MM.1S (cell line): ENCODE measurements at regions not wholly inside any gene's neighbourhood (a gene's known extent, or its start where the extent isn't known, plus 50 kb on each side); places are given as distances from the start of the nearest gene placed in this dataset.

Experiments used
- DNase-seq: peaks from one replicate; pipeline ENCODE4 v3.0.0-alpha.2; 2015
- H2AFZ ChIP-seq: fragments of 300-600 bp; sonication (generic); 2 replicates; pipeline ENCODE4 v1.6.0; 2016; ENCODE audit warnings: antibody characterized with exemption, low read length
- H3F3A ChIP-seq: fragments of 300-600 bp; sonication (generic); 2 replicates; pipeline ENCODE4 v1.6.1; 2016; ENCODE audit warnings: mild to moderate bottlenecking, antibody characterized with exemption, low read length, moderate library complexity, mixed read lengths; ENCODE audit not compliant: insufficient read depth
- H3K27ac ChIP-seq: fragments of 300-600 bp; sonication (generic); 2 replicates; pipeline ENCODE4 v1.5.1; 2016; ENCODE audit warnings: mild to moderate bottlenecking, low read length
- H3K27me3 ChIP-seq: fragments of 300-600 bp; sonication (generic); replicated peaks from 2 replicates; pipeline ENCODE4 v1.6.0; 2016; ENCODE audit warnings: low read length; ENCODE audit not compliant: insufficient read depth
- H3K36me3 ChIP-seq: fragments of 300-600 bp; sonication (generic); replicated peaks from 2 replicates; pipeline ENCODE4 v1.6.1; 2016; ENCODE audit warnings: mild to moderate bottlenecking, low read length, mixed read lengths; ENCODE audit not compliant: insufficient read depth
- H3K4me1 ChIP-seq: fragments of 300-600 bp; sonication (generic); 2 replicates; pipeline ENCODE4 v1.6.1; 2016; ENCODE audit warnings: low read length, mixed read lengths
- H3K4me2 ChIP-seq: fragments of 300-600 bp; sonication (generic); 2 replicates; pipeline ENCODE4 v1.6.0; 2016; ENCODE audit warnings: low read depth, low read length
- H3K4me3 ChIP-seq: fragments of 300-600 bp; sonication (generic); 2 replicates; pipeline ENCODE4 v1.5.1; 2016; ENCODE audit warnings: low read length, mixed read lengths
- H3K79me2 ChIP-seq: fragments of 300-600 bp; sonication (generic); 2 replicates; pipeline ENCODE4 v1.6.1; 2016; ENCODE audit warnings: mixed run types, low read length, mixed read lengths
- H3K9ac ChIP-seq: fragments of 300-600 bp; sonication (generic); 2 replicates; pipeline ENCODE4 v1.6.1; 2016; ENCODE audit warnings: low read length, mixed read lengths
- H3K9me2 ChIP-seq: fragments of 300-600 bp; sonication (generic); replicated peaks from 2 replicates; pipeline ENCODE4 v1.6.1; 2016; ENCODE audit warnings: mild to moderate bottlenecking, low read length, mixed read lengths; ENCODE audit not compliant: insufficient read depth
- H3K9me3 ChIP-seq: fragments of 300-600 bp; sonication (generic); replicated peaks from 2 replicates; pipeline ENCODE4 v1.6.1; 2016; ENCODE audit warnings: mild to moderate bottlenecking, low read length, mixed read lengths; ENCODE audit not compliant: insufficient read depth
- H4K20me1 ChIP-seq: fragments of 300-600 bp; sonication (generic); 2 replicates; pipeline ENCODE4 v1.6.1; 2016; ENCODE audit warnings: mild to moderate bottlenecking, low read length, moderate library complexity, mixed read lengths; ENCODE audit not compliant: insufficient read depth
- CTCF ChIP-seq: fragments of 300-600 bp; sonication (generic); IDR thresholded peaks from 2 replicates; pipeline ENCODE4 v1.5.1; 2016; ENCODE audit warnings: antibody characterized with exemption, low read length, mixed read lengths
- EZH2 ChIP-seq: fragments of 300-600 bp; sonication (generic); optimal IDR thresholded peaks from 2 replicates; pipeline ENCODE3; 2017; ENCODE audit warnings: low read depth, mild to moderate bottlenecking, antibody characterized with exemption, low read length, mixed read lengths
- EZH2phosphoT487 ChIP-seq: fragments of 300-600 bp; sonication (generic); IDR thresholded peaks from 2 replicates; pipeline ENCODE4 v1.6.1; 2018; ENCODE audit warnings: antibody characterized with exemption, low read length

GRCh38 chr6:47093169-47093568, 51.0 kb upstream of the ADGRF1 start:
- TF ChIP-seq EZH2 (no peak), EZH2phosphoT487 (no peak), CTCF (no peak)
- Histone ChIP-seq H3K27ac (no peak overlapping the region), H3K9me2 (no peaks in the 10 kb centered on the region)

GRCh38 chr6:47091886-47092668, 49.9 kb upstream of the ADGRF1 start:
- no peak overlapping the region for H3K4me3 ChIP-seq
- no peaks in the 10 kb centered on the region for H3F3A ChIP-seq
- no peak for DNase-seq
- no peak overlapping the region for H3K9ac ChIP-seq
- no peaks in the 10 kb centered on the region for H3K27me3 ChIP-seq
- no peaks in the 10 kb centered on the region for H3K4me1 ChIP-seq
- no peaks in the 10 kb centered on the region for H3K9me3 ChIP-seq
- TF ChIP-seq CTCF (no peak), EZH2phosphoT487 (no peak), EZH2 (no peak)
- no peak overlapping the region for H3K4me2 ChIP-seq
- H3K9me2 ChIP-seq: no peaks in the 10 kb centered on the region
- no peak overlapping the region for H3K27ac ChIP-seq
- H3K79me2 ChIP-seq: no peaks in the 10 kb centered on the region
- H3K36me3 ChIP-seq: no peaks in the 10 kb centered on the region
- no peaks in the 10 kb centered on the region for H4K20me1 ChIP-seq
- H2AFZ ChIP-seq: no peak overlapping the region

More at GRCh38 chr6:47093169-47093568, 51.0 kb upstream of the ADGRF1 start:
- no peaks in the 10 kb centered on the region for H3K79me2 ChIP-seq
- DNase-seq: no peak
- H3K9ac ChIP-seq: no peak overlapping the region
- H4K20me1 ChIP-seq: no peaks in the 10 kb centered on the region
- H3K4me3 ChIP-seq: no peak overlapping the region
- H3K27me3 ChIP-seq: no peaks in the 10 kb centered on the region
- no peaks in the 10 kb centered on the region for H3K9me3 ChIP-seq
- no peaks in the 10 kb centered on the region for H3K4me1 ChIP-seq
- H3K4me2 ChIP-seq: no peak overlapping the region
- no peaks in the 10 kb centered on the region for H3K36me3 ChIP-seq
- no peak overlapping the region for H2AFZ ChIP-seq
- no peaks in the 10 kb centered on the region for H3F3A ChIP-seq
